Muscle layer of colon (tissue), 2 donors: ENCODE measurements at regions not wholly inside any gene's neighbourhood (a gene's known extent, or its start where the extent isn't known, plus 50 kb on each side); places are given as distances from the start of the nearest gene placed in this dataset.

Source experiments
- H3K27ac ChIP-seq: one replicate; pipeline ENCODE4 v1.7.0; 2013; ENCODE audit warnings: low read depth, mild to moderate bottlenecking, low read length, moderate library complexity
- H3K27me3 ChIP-seq, 2 donors: one replicate each; pipeline ENCODE4 v1.7.0; 2013; ENCODE audit warnings: low read length in 2 of 2, mild to moderate bottlenecking in 2 of 2; ENCODE audit not compliant: insufficient read depth in 2 of 2, control insufficient read depth in 1 of 2
- H3K36me3 ChIP-seq: one replicate; pipeline ENCODE4 v1.7.0; 2013; ENCODE audit warnings: mild to moderate bottlenecking, low read length; ENCODE audit not compliant: insufficient read depth
- H3K4me1 ChIP-seq: one replicate; pipeline ENCODE4 v1.7.0; 2013; ENCODE audit warnings: mild to moderate bottlenecking, low read length; ENCODE audit not compliant: insufficient read depth
- H3K4me3 ChIP-seq, 2 donors: one replicate each; pipeline ENCODE4 v1.7.0; 2013; ENCODE audit warnings: low read length in 2 of 2, low read depth in 1 of 2, mild to moderate bottlenecking in 1 of 2, moderate library complexity in 1 of 2
- H3K9ac ChIP-seq: one replicate; pipeline ENCODE4 v1.7.0; 2013; ENCODE audit warnings: low read length
- H3K9me3 ChIP-seq: one replicate; pipeline ENCODE4 v1.7.0; 2013; ENCODE audit warnings: mild to moderate bottlenecking, low read length
- donor health status: abdominal sarcoma.
- donor health status: Adenocarcinoma of cecum.

- Histone ChIP-seq H3K9me3 (no peaks in the 10 kb centered on the region), H3K9ac (no peak overlapping the region), H3K4me1 (no peaks in the 10 kb centered on the region), H3K4me3 (no peak overlapping the region), H3K27ac (no peak overlapping the region), H3K27me3 (no peaks in the 10 kb centered on the region), H3K36me3 (no peaks in the 10 kb centered on the region)
Measured at GRCh38 chr1:232388363-232388762, 241.6 kb downstream of the SIPA1L2 start.

GRCh38 chr1:232386721-232387510, 243.0 kb downstream of the SIPA1L2 start:
- Histone ChIP-seq H3K4me1 (no peaks in the 10 kb centered on the region), H3K27me3 (no peaks in the 10 kb centered on the region), H3K9me3 (no peaks in the 10 kb centered on the region), H3K9ac (no peak overlapping the region), H3K36me3 (no peaks in the 10 kb centered on the region), H3K4me3 (no peak overlapping the region), H3K27ac (no peak overlapping the region)

GRCh38 chr1:232386294-232386693, 243.6 kb downstream of the SIPA1L2 start:
- Histone ChIP-seq H3K27me3 (no peaks in the 10 kb centered on the region), H3K9me3 (no peaks in the 10 kb centered on the region), H3K4me1 (no peaks in the 10 kb centered on the region), H3K27ac (no peak overlapping the region), H3K9ac (no peak overlapping the region), H3K36me3 (no peaks in the 10 kb centered on the region), H3K4me3 (no peak overlapping the region)

GRCh38 chr1:232385221-232385620, 244.7 kb downstream of the SIPA1L2 start:
- Histone ChIP-seq H3K4me1 (no peaks in the 10 kb centered on the region), H3K36me3 (no peaks in the 10 kb centered on the region), H3K27ac (no peak overlapping the region), H3K4me3 (no peak overlapping the region), H3K27me3 (no peaks in the 10 kb centered on the region), H3K9me3 (no peaks in the 10 kb centered on the region), H3K9ac (no peak overlapping the region)

GRCh38 chr1:232384171-232384883, 245.6 kb downstream of the SIPA1L2 start:
- Histone ChIP-seq H3K4me3 (no peak overlapping the region), H3K27ac (no peak overlapping the region), H3K27me3 (no peaks in the 10 kb centered on the region), H3K4me1 (no peaks in the 10 kb centered on the region), H3K9ac (no peak overlapping the region), H3K36me3 (no peaks in the 10 kb centered on the region), H3K9me3 (no peaks in the 10 kb centered on the region)

- Histone ChIP-seq H3K4me1 (peaks cover 5% of the 10 kb centered on the region), H3K4me3 (no peak overlapping the region), H3K36me3 (no peaks in the 10 kb centered on the region), H3K27me3 (no peaks in the 10 kb centered on the region), H3K9ac (no peak overlapping the region), H3K9me3 (no peaks in the 10 kb centered on the region), H3K27ac (no peak overlapping the region)
Measured at GRCh38 chr1:232383455-232384123, 246.3 kb downstream of the SIPA1L2 start.

- Histone ChIP-seq H3K4me1 (peaks cover 12% of the 10 kb centered on the region), H3K4me3 (no peak overlapping the region), H3K9me3 (no peaks in the 10 kb centered on the region), H3K36me3 (no peaks in the 10 kb centered on the region), H3K27ac (no peak overlapping the region), H3K9ac (no peak overlapping the region), H3K27me3 (no peaks in the 10 kb centered on the region)
Measured at GRCh38 chr1:232382671-232383070, 247.3 kb downstream of the SIPA1L2 start.

- H3K9me3 ChIP-seq: no peaks in the 10 kb centered on the region
- H3K27me3 ChIP-seq: no peaks in the 10 kb centered on the region
- no peak overlapping the region for H3K4me3 ChIP-seq
- H3K9ac ChIP-seq: no peak overlapping the region
- no peak overlapping the region for H3K27ac ChIP-seq
- peaks cover 12% of the 10 kb centered on the region for H3K4me1 ChIP-seq
- no peaks in the 10 kb centered on the region for H3K36me3 ChIP-seq
Measured at GRCh38 chr1:232381394-232382100, 248.4 kb downstream of the SIPA1L2 start.

GRCh38 chr1:232380596-232380995, 249.3 kb downstream of the SIPA1L2 start:
- Histone ChIP-seq H3K4me3 (no peak overlapping the region), H3K9ac (no peak overlapping the region), H3K9me3 (no peaks in the 10 kb centered on the region), H3K27ac (no peak overlapping the region), H3K27me3 (no peaks in the 10 kb centered on the region), H3K36me3 (no peaks in the 10 kb centered on the region), H3K4me1 (peaks cover 12% of the 10 kb centered on the region)

GRCh38 chr1:232380131-232380530, 249.8 kb downstream of the SIPA1L2 start:
- Histone ChIP-seq H3K9me3 (no peaks in the 10 kb centered on the region), H3K27ac (no peak overlapping the region), H3K4me3 (no peak overlapping the region), H3K27me3 (no peaks in the 10 kb centered on the region), H3K4me1 (peaks cover 12% of the 10 kb centered on the region), H3K9ac (no peak overlapping the region), H3K36me3 (no peaks in the 10 kb centered on the region)

- H3K27me3 ChIP-seq: no peaks in the 10 kb centered on the region
- no peak overlapping the region for H3K4me3 ChIP-seq
- H3K36me3 ChIP-seq: no peaks in the 10 kb centered on the region
- H3K9me3 ChIP-seq: no peaks in the 10 kb centered on the region
- peaks cover 12% of the 10 kb centered on the region for H3K4me1 ChIP-seq
- peak overlapping the region; percentile 14 for H3K27ac ChIP-seq
- no peak overlapping the region for H3K9ac ChIP-seq
Measured at GRCh38 chr1:232379063-232379434, 250.9 kb downstream of the SIPA1L2 start.
